IPS-15b (cell line): ENCODE measurements at regions not wholly inside any gene's neighbourhood (a gene's known extent, or its start where the extent isn't known, plus 50 kb on each side); places are given as distances from the start of the nearest gene placed in this dataset.
"Not testable (repeated sequence)": the region's sequence is repeated elsewhere in the genome, so short reads cannot be mapped to it uniquely, and the experiment has no call there.

Experiments used
- H3K27me3 ChIP-seq: one replicate; pipeline ENCODE4 v1.6.1; 2013; ENCODE audit warnings: low read length; ENCODE audit not compliant: control insufficient read depth, insufficient read depth
- H3K36me3 ChIP-seq: one replicate; pipeline ENCODE4 v1.6.1; 2013; ENCODE audit warnings: low read length; ENCODE audit not compliant: control insufficient read depth, insufficient read depth
- H3K4me1 ChIP-seq: one replicate; pipeline ENCODE4 v1.6.1; 2013; ENCODE audit warnings: mild to moderate bottlenecking, low read length; ENCODE audit not compliant: control insufficient read depth, insufficient read depth
- H3K4me3 ChIP-seq: one replicate; pipeline ENCODE4 v1.5.1; 2013; ENCODE audit warnings: low read depth, low read length
- H3K9ac ChIP-seq: one replicate; pipeline ENCODE4 v1.6.1; 2013; ENCODE audit warnings: low read depth, mild to moderate bottlenecking, low read length
- H3K9me3 ChIP-seq: one replicate; pipeline ENCODE4 v1.6.1; 2013; ENCODE audit warnings: mild to moderate bottlenecking, low read length; ENCODE audit not compliant: control insufficient read depth, insufficient read depth

- no peaks in the 10 kb centered on the region for H3K36me3 ChIP-seq
- H3K9me3 ChIP-seq = no peaks in the 10 kb centered on the region
- H3K4me3 ChIP-seq = no peak overlapping the region
- no peak overlapping the region for H3K9ac ChIP-seq
- H3K4me1 ChIP-seq = no peaks in the 10 kb centered on the region
- no peaks in the 10 kb centered on the region for H3K27me3 ChIP-seq
These were observed 1177.8 kb upstream of the SEMA6A start for GRCh38 chr5:117752403-117752802.

- Histone ChIP-seq H3K4me1 (no peaks in the 10 kb centered on the region), H3K4me3 (no peak overlapping the region), H3K36me3 (no peaks in the 10 kb centered on the region), H3K9me3 (no peaks in the 10 kb centered on the region), H3K9ac (no peak overlapping the region), H3K27me3 (no peaks in the 10 kb centered on the region)
These were observed 1173.7 kb upstream of the SEMA6A start for GRCh38 chr5:117748336-117748735.

GRCh38 chr5:117743337-117743736 lies 1168.7 kb upstream of the SEMA6A start:
- no peak overlapping the region for H3K9ac ChIP-seq
- no peaks in the 10 kb centered on the region for H3K9me3 ChIP-seq
- no peaks in the 10 kb centered on the region for H3K27me3 ChIP-seq
- H3K4me3 ChIP-seq = no peak overlapping the region
- no peaks in the 10 kb centered on the region for H3K36me3 ChIP-seq
- no peaks in the 10 kb centered on the region for H3K4me1 ChIP-seq

- Histone ChIP-seq H3K4me1 (no peaks in the 10 kb centered on the region), H3K27me3 (no peaks in the 10 kb centered on the region), H3K36me3 (no peaks in the 10 kb centered on the region), H3K9me3 (no peaks in the 10 kb centered on the region), H3K9ac (no peak overlapping the region), H3K4me3 (no peak overlapping the region)
These were observed 1167.1 kb upstream of the SEMA6A start for GRCh38 chr5:117741655-117742206.

GRCh38 chr5:117740268-117740667 lies 1165.6 kb upstream of the SEMA6A start:
- Histone ChIP-seq H3K9ac (no peak overlapping the region), H3K4me3 (no peak overlapping the region), H3K36me3 (no peaks in the 10 kb centered on the region), H3K9me3 (no peaks in the 10 kb centered on the region), H3K4me1 (no peaks in the 10 kb centered on the region), H3K27me3 (no peaks in the 10 kb centered on the region)

- no peaks in the 10 kb centered on the region for H3K4me1 ChIP-seq
These were observed 1163.9 kb upstream of the SEMA6A start for GRCh38 chr5:117738571-117738970.

GRCh38 chr5:117736698-117737097 lies 1162.1 kb upstream of the SEMA6A start:
- no peaks in the 10 kb centered on the region for H3K4me1 ChIP-seq
- H3K36me3 ChIP-seq = no peaks in the 10 kb centered on the region
- no peak overlapping the region for H3K9ac ChIP-seq

More at GRCh38 chr5:117738571-117738970, 1163.9 kb upstream of the SEMA6A start:
- no peak overlapping the region for H3K4me3 ChIP-seq
- no peaks in the 10 kb centered on the region for H3K36me3 ChIP-seq
- H3K9me3 ChIP-seq = no peaks in the 10 kb centered on the region
- H3K27me3 ChIP-seq = no peaks in the 10 kb centered on the region
- no peak overlapping the region for H3K9ac ChIP-seq

GRCh38 chr5:117734056-117734455 lies 1159.4 kb upstream of the SEMA6A start:
- no peak overlapping the region for H3K9ac ChIP-seq
- H3K4me3 ChIP-seq = no peak overlapping the region
- no peaks in the 10 kb centered on the region for H3K27me3 ChIP-seq
- no peaks in the 10 kb centered on the region for H3K9me3 ChIP-seq
- no peaks in the 10 kb centered on the region for H3K4me1 ChIP-seq
- H3K36me3 ChIP-seq = no peaks in the 10 kb centered on the region

More at GRCh38 chr5:117736698-117737097, 1162.1 kb upstream of the SEMA6A start:
- H3K27me3 ChIP-seq = no peaks in the 10 kb centered on the region
- H3K4me3 ChIP-seq = no peak overlapping the region
- no peaks in the 10 kb centered on the region for H3K9me3 ChIP-seq

- no peaks in the 10 kb centered on the region for H3K9me3 ChIP-seq
- no peak overlapping the region for H3K9ac ChIP-seq
- no peaks in the 10 kb centered on the region for H3K4me1 ChIP-seq
- H3K36me3 ChIP-seq = no peaks in the 10 kb centered on the region
- no peaks in the 10 kb centered on the region for H3K27me3 ChIP-seq
- no peak overlapping the region for H3K4me3 ChIP-seq
These were observed 1158.4 kb upstream of the SEMA6A start for GRCh38 chr5:117733051-117733450.

- no peaks in the 10 kb centered on the region for H3K9me3 ChIP-seq
- H3K4me1 ChIP-seq = no peaks in the 10 kb centered on the region
- H3K4me3 ChIP-seq = no peak overlapping the region
- no peaks in the 10 kb centered on the region for H3K27me3 ChIP-seq
- H3K9ac ChIP-seq = no peak overlapping the region
- H3K36me3 ChIP-seq = no peaks in the 10 kb centered on the region
These were observed 1157.6 kb upstream of the SEMA6A start for GRCh38 chr5:117732264-117732663.

GRCh38 chr5:117731446-117731845 lies 1156.8 kb upstream of the SEMA6A start:
- H3K4me1 ChIP-seq = no peaks in the 10 kb centered on the region
- no peak overlapping the region for H3K9ac ChIP-seq
- H3K36me3 ChIP-seq = no peaks in the 10 kb centered on the region
- no peak overlapping the region for H3K4me3 ChIP-seq
- no peaks in the 10 kb centered on the region for H3K9me3 ChIP-seq
- no peaks in the 10 kb centered on the region for H3K27me3 ChIP-seq

- not testable (repeated sequence) for H3K9me3 ChIP-seq, H3K4me3 ChIP-seq, H3K36me3 ChIP-seq, H3K9ac ChIP-seq, H3K4me1 ChIP-seq, H3K27me3 ChIP-seq
These were observed 1146.2 kb upstream of the SEMA6A start for GRCh38 chr5:117720784-117721183.
